ENCODE measurements at regions not wholly inside any gene's neighbourhood (a gene's known extent, or its start where the extent isn't known, plus 50 kb on each side); places are given as distances from the start of the nearest gene placed in this dataset.

DNA sequence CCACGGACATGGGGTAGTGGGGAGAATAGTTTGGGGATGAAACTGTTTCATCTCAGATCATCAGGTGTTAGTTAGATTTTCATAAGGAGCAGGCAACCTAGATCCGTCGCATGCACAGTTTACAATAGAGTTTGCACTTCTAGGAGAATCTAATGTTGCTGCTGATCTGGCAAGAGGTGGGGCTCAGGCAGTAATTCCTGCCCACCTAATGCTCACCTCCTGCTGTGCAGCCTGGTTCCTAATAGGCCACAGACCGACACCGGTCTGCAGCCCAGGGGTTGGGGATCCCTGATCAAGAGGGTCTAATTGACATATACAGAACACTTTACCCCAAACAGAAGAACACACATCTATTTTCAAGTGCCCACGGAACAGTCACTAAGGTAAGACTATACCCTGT, 275.1 kb downstream of the PTPRU start:
- ChIA-PET POLR2A (no interaction called here), RAD21 (ENCODE audit: unreplicated experiment) (no interaction called here), CTCF (no interaction called here), SMC1A (ENCODE audit: uncharacterized antibody, unreplicated experiment) (no interaction called here)
- H3K27me3 ChIP-seq (replicated peaks in 1 of 2; ENCODE audit: control insufficient read depth in 2 of 2, insufficient read depth in 2 of 2, low read length in 1 of 2) = peaks cover 0 to 1% of the 10 kb centered on the region in 2 experiments; a peak in 1 of 4 replicates
- no peaks in the 10 kb centered on the region for H4K20me1 ChIP-seq (ENCODE audit: control insufficient read depth, insufficient read depth)
- ATAC-seq (no peak), DNase-seq (ENCODE audit: low read depth, low spot score) (no peak), FAIRE-seq (no peak)
- H2AFZ ChIP-seq (ENCODE audit: control insufficient read depth, low read depth, low read length) = no peak overlapping the region
- H3K4me3 ChIP-seq = no peak overlapping the region
- no TSS peak for BruUV-seq (replicated peaks)
- no peaks in the 10 kb centered on the region for H3K4me1 ChIP-seq (ENCODE audit: control insufficient read depth, insufficient read depth, low read length)
- no peaks in the 10 kb centered on the region for H3K9me3 ChIP-seq (replicated peaks; ENCODE audit: control insufficient read depth, insufficient read depth, low read length)
- WGBS (ENCODE audit: insufficient coverage, insufficient replicate concordance, low lambda C conversion rate, missing lambda C conversion rate) = 21% methylated on average over 6 of the region's 6 CpGs
- intact Hi-C loops (cut with micrococcal nuclease; ENCODE audit: unreplicated experiment) (loop anchor here (5.0 kb wide), 1 partner anchor 1196 kb away; no protein-coding TSS in a partner anchor), in situ Hi-C loops (cut with MboI) (no loop called here)
- no peak for TF ChIP-seq RUNX3 (IDR thresholded peaks at IDR 0.05; ENCODE audit: low read length)
- no peaks in the 10 kb centered on the region for H3K36me3 ChIP-seq (ENCODE audit: control insufficient read depth in 2 of 2, insufficient read depth in 2 of 2, low read length in 1 of 2)
- no peak overlapping the region for H3K4me2 ChIP-seq (ENCODE audit: control insufficient read depth, insufficient read depth)
- H3K79me2 ChIP-seq (ENCODE audit: control insufficient read depth, insufficient read depth, low read length) = no peaks in the 10 kb centered on the region
- no peak overlapping the region for H3K9ac ChIP-seq (ENCODE audit: control insufficient read depth, insufficient read depth, low read length)
- H3K27ac ChIP-seq (ENCODE audit: control insufficient read depth, insufficient read depth) = no peak overlapping the region

DNA sequence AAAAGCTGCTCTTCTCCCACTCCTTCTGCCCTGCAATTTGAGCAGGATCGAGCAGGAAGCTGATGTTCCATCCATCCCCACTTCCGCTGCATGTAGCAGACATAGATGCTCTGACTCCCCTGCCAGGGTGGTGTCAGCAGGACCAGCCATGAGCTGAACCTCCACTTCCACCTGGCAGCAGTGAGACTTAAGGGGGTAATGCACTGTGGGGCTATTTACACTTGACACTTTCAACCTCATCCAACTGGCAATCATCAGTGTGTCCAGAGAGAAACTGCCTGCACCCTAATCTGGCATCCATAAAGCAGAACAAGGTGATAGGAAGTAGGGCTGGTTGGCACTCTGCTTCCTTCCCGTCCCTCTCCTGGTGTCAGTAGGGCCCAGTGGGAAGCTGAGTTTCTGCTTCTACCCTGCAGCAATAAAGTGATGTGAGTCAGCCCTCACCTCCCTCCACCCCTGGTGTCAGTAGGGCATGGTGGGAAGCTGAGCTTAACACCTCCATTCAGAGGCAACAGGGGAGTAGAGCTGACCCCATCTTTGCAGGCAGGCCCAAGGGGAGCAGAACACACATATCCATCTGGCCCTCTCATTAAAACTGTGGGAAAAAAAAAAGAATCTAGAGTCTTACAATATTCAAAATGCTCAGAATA, 272.3 kb downstream of the PTPRU start:
- no peak for FAIRE-seq

More for the DNA sequence above, 272.3 kb downstream of the PTPRU start:
- H3K4me1 ChIP-seq (ENCODE audit: control insufficient read depth, insufficient read depth, low read length) = no peaks in the 10 kb centered on the region
- ChIA-PET SMC1A (ENCODE audit: uncharacterized antibody, unreplicated experiment) (no interaction called here), POLR2A (no interaction called here), RAD21 (ENCODE audit: unreplicated experiment) (no interaction called here), CTCF (no interaction called here)
- no peak overlapping the region for H2AFZ ChIP-seq (ENCODE audit: control insufficient read depth, low read depth, low read length)
- H3K9ac ChIP-seq (ENCODE audit: control insufficient read depth, insufficient read depth, low read length) = no peak overlapping the region
- no peaks in the 10 kb centered on the region for H4K20me1 ChIP-seq (ENCODE audit: control insufficient read depth, insufficient read depth)
- TF ChIP-seq NFIC (IDR thresholded peaks at IDR 0.05; ENCODE audit: low read depth, low read length) = no peak
- TF ChIP-seq NFYB (IDR thresholded peaks at IDR 0.05; ENCODE audit: insufficient read depth, low read depth, low read length) = no peak
- no peak for TF ChIP-seq GABPA (IDR thresholded peaks at IDR 0.05; ENCODE audit: low read depth)
- no peak for TF ChIP-seq MEF2A (IDR thresholded peaks at IDR 0.05; ENCODE audit: insufficient read depth, low read depth, low read length)
- TF ChIP-seq, protein P1, sequence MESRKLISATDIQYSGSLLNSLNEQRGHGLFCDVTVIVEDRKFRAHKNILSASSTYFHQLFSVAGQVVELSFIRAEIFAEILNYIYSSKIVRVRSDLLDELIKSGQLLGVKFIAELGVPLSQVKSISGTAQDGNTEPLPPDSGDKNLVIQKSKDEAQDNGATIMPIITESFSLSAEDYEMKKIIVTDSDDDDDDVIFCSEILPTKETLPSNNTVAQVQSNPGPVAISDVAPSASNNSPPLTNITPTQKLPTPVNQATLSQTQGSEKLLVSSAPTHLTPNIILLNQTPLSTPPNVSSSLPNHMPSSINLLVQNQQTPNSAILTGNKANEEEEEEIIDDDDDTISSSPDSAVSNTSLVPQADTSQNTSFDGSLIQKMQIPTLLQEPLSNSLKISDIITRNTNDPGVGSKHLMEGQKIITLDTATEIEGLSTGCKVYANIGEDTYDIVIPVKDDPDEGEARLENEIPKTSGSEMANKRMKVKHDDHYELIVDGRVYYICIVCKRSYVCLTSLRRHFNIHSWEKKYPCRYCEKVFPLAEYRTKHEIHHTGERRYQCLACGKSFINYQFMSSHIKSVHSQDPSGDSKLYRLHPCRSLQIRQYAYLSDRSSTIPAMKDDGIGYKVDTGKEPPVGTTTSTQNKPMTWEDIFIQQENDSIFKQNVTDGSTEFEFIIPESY (IDR thresholded peaks at IDR 0.05) = no peak
- no peak for TF ChIP-seq RCOR1 (conservative IDR thresholded peaks at IDR 0.05; ENCODE audit: low read depth, low read length)
- TF ChIP-seq KAT2A (conservative IDR thresholded peaks at IDR 0.05; ENCODE audit: control insufficient read depth, low read depth, low read length) = no peak
- no peak for TF ChIP-seq SPI1 (IDR thresholded peaks at IDR 0.05; ENCODE audit: borderline replicate concordance, insufficient read depth, low read depth, low read length)
- TF ChIP-seq, protein P2, sequence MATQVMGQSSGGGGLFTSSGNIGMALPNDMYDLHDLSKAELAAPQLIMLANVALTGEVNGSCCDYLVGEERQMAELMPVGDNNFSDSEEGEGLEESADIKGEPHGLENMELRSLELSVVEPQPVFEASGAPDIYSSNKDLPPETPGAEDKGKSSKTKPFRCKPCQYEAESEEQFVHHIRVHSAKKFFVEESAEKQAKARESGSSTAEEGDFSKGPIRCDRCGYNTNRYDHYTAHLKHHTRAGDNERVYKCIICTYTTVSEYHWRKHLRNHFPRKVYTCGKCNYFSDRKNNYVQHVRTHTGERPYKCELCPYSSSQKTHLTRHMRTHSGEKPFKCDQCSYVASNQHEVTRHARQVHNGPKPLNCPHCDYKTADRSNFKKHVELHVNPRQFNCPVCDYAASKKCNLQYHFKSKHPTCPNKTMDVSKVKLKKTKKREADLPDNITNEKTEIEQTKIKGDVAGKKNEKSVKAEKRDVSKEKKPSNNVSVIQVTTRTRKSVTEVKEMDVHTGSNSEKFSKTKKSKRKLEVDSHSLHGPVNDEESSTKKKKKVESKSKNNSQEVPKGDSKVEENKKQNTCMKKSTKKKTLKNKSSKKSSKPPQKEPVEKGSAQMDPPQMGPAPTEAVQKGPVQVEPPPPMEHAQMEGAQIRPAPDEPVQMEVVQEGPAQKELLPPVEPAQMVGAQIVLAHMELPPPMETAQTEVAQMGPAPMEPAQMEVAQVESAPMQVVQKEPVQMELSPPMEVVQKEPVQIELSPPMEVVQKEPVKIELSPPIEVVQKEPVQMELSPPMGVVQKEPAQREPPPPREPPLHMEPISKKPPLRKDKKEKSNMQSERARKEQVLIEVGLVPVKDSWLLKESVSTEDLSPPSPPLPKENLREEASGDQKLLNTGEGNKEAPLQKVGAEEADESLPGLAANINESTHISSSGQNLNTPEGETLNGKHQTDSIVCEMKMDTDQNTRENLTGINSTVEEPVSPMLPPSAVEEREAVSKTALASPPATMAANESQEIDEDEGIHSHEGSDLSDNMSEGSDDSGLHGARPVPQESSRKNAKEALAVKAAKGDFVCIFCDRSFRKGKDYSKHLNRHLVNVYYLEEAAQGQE (IDR thresholded peaks at IDR 0.05; ENCODE audit: low read depth, low read length) = no peak
- TF ChIP-seq MTA3 (IDR thresholded peaks at IDR 0.05; ENCODE audit: borderline replicate concordance, low read length) = no peak
- no peak for TF ChIP-seq NFXL1 (IDR thresholded peaks at IDR 0.05; ENCODE audit: borderline replicate concordance)
- no peak for TF ChIP-seq CHD2 (IDR thresholded peaks at IDR 0.05; ENCODE audit: borderline replicate concordance, low read depth, low read length)
- no peaks in the 10 kb centered on the region for H3K79me2 ChIP-seq (ENCODE audit: control insufficient read depth, insufficient read depth, low read length)
- H3K4me3 ChIP-seq = no peak overlapping the region
- DNase-seq (ENCODE audit: low read depth, low spot score) = no peak
- intact Hi-C loops (cut with micrococcal nuclease; ENCODE audit: unreplicated experiment) (no loop called here), in situ Hi-C loops (cut with MboI) (no loop called here)
- 3% methylated on average over 3 of the region's 3 CpGs for WGBS (ENCODE audit: insufficient coverage, insufficient replicate concordance, low lambda C conversion rate, missing lambda C conversion rate)
- ATAC-seq = no peak
- H3K27me3 ChIP-seq (replicated peaks in 1 of 2; ENCODE audit: control insufficient read depth in 2 of 2, insufficient read depth in 2 of 2, low read length in 1 of 2) = peaks cover 0 to 3% of the 10 kb centered on the region in 2 experiments; a peak in 1 of 4 replicates
- no peaks in the 10 kb centered on the region for H3K9me3 ChIP-seq (replicated peaks; ENCODE audit: control insufficient read depth, insufficient read depth, low read length)
- H3K4me2 ChIP-seq (ENCODE audit: control insufficient read depth, insufficient read depth) = no peak overlapping the region
- no peak overlapping the region for H3K27ac ChIP-seq (ENCODE audit: control insufficient read depth, insufficient read depth)
- BruUV-seq (replicated peaks) = no TSS peak
- no peaks in the 10 kb centered on the region for H3K36me3 ChIP-seq (ENCODE audit: control insufficient read depth in 2 of 2, insufficient read depth in 2 of 2, low read length in 1 of 2)
